ENCODE measurements at regions not wholly inside any gene's neighbourhood (a gene's known extent, or its start where the extent isn't known, plus 50 kb on each side); places are given as distances from the start of the nearest gene placed in this dataset.
"Not testable (repeated sequence)": the region's sequence is repeated elsewhere in the genome, so short reads cannot be mapped to it uniquely, and the experiment has no call there.

DNA sequence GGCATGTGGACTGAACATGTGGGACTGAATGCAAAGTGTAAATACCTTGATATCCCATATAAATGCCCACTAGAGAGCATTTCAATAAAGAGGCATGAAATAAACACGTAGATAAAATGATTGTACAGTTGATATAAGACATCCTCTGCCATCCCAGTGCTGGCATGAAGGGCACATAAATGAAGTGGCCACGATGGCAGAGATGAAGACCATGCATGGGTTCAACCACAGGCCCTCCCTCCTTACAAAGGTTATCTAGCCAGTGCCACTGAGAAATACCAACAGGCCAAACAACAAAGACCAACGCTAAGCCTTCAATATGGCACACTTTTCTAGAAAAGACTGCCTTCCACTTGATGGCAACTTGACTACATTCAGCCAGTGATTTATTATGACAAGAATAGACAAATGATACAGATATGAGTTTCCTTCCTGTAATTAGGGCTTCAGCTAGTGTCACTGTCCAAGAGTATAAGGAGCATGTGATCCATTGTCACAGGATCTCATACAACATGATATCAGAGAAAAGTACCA is 493.9 kb upstream of the MAP2 start:
- no peak for DNase-seq (ENCODE audit: low read depth in 2 of 2)

DNA sequence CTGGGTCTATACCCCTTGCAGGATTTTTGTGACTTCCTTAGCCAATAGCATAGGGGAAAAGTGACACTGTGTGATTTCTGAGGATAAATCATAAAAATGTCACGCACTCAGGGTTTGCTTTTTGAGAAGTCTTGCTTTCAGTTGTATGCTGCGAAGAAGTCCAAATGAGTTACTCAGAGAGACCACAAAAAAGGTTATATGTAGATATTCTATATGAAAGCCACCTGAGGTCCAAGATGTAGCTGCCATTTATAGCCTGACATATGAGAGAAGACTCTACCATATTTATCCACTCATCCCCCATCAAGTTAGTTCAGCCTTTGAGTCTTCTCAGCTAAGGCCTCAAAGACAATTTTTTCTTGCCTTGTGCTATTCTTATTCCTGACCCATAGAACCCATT is 488.3 kb upstream of the MAP2 start:
- DNase-seq (ENCODE audit: low read depth in 2 of 2): no peak

DNA sequence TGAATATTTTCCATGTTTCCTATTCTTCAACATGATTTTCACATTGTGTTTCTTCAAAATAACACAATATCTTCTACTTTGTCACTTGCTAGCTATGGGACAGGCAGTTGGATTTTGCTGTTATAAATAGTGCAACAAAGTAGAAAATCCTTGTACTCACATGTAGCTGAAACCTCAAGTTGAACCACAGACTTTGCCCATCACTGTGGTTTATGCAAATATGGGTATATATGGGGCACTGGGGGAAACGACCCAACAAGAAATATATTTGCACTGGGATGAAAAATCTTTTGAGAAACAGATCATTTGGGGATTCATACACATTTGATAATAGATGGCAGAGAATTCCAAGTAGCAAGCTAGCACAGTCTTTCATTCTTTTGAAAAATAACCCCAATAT is 486.3 kb upstream of the MAP2 start:
- no peak for DNase-seq (ENCODE audit: low read depth in 2 of 2)

DNA sequence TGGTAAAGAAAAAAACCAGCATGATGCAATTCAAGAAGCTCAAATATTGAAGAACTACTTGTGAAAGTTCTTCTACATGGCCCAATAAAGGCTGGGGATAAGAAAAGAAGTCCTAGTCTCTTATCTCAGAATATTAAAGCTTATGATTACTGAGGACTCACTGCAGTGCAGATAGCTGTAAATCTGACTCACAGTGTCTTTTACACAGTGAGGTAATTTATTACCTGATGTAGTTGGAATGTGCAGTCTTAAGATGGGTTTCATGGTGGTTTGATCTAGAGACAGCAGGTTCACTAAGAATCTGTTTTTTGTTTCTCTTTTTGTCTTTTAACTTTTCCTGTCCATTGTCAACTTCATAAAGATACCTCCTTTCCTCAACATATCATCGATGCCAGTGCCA is 484.0 kb upstream of the MAP2 start:
- DNase-seq (ENCODE audit: low read depth in 2 of 2): no peak

DNA sequence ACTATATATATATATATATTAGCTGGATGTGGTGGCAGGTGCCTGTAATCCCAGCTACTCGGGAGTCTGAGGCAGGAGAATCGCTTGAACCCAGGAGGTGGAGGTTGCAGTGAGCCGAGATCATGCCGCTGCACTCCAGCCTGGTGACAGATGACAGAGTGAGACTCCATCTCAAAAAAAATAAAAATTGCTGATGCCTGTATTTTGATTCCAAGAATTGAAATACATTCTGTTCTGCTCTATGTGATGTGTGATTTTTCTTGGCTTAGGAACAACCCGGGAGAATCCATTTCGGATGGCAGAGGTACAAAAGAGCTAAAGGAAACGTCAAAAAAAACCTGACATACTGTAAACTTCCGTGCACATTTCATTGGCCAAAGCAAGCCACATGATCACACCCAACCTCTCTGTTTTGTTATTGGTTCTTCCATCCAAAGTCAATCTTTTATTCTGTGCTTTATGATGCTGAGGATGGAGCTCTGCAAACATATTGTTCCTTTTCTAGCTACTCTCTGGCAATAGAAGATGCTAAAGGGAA is 478.1 kb upstream of the MAP2 start:
- DNase-seq (ENCODE audit: low read depth in 2 of 2): no peak

DNA sequence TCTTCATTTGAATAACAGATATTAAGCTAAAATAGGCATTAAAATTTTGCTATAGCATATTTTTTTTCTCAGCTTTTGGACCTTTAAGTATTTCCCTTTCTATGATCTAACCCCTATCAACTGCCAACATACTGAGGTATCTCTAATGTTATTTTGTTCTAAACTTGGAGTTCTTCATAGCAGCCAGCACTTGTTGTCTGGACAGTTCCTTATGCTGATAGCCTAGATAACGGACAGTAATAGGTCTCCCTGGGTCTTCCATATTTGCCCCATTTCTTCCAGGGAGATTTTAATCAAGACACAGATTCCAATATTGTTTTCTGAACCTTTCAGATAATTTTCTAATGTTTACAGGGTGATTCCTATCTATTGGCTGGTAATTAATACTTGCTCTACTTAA is 475.8 kb upstream of the MAP2 start:
- no peak for DNase-seq (ENCODE audit: low read depth in 2 of 2)

DNA sequence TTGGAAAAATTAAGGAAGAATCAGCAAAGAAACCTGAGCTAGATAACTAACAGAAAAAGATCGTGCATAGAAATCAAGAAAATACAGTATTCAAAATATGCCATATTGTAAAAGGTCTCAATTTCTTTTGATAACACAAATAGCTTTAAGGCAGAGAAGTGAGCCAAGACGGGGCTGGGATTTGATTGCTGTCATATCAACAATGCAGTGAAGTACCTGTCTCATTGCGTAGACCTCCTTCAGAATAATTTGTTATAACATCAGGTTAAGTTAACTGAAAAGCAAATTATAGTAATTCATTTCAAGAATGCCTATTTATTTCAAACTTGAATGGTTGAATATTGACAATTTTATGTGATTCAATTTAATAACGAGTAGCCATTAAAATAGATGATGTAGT is 453.8 kb upstream of the MAP2 start:
- no peak for DNase-seq (ENCODE audit: low read depth in 2 of 2)

DNA sequence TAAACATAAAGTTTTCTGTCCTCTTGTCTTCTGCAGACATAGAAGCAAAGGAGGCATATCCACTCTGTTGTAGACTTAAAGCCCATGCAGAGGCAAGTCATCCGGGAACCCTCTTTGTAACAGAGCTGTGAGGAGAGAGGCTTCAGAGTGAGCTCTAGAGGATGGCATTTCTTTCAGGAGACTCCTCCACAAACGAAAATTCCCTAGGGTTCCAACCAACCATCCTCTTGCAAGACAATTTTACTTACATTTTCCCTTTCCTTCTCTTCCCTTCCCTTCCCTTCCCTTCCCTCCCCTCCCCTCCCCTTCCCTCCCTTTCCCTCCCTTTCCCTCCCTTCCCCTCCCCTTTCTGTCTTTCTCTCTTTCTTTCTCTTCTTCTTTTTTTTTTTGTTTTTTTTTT is 446.3 kb upstream of the MAP2 start:
- no peak for DNase-seq (ENCODE audit: low read depth in 2 of 2)

DNA sequence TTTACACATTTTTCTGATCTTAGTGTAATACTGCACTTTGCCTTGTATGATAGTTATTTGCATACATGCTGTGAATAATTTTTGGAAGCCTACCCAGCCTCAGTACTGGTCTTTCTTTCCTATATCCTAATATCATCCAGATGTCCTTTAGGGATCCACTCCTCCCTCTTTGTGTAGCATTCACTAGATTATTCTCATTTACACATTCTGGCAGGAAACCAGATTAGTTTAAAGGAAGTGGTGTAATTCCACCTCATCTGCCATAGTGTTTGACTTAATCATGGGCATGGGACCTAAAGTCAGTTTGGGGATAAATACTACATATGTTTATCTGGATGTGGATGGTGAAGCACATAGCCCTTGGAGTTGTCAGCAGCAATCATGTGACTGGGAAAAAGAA is 444.9 kb upstream of the MAP2 start:
- no peak for DNase-seq (ENCODE audit: low read depth in 2 of 2)

DNA sequence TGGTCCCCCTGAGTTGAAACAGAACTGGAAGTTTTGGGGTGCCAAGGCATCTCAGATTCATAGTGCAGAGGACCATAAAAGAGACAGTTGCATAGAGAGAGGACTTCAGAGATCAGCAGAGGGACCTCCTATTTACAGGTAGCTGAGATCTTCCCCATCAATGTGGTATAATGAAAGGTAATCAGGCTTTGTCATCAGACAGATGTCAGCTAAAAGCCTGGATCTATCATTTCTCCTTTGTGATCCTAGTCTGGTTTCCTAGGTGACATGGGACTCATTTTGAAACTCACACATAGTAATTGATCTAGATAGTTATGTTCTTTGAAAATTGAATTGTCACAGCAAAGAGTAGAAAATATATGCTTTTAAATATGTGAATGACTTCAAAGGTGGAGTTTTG is 443.5 kb upstream of the MAP2 start:
- DNase-seq (ENCODE audit: low read depth in 2 of 2): no peak

DNA sequence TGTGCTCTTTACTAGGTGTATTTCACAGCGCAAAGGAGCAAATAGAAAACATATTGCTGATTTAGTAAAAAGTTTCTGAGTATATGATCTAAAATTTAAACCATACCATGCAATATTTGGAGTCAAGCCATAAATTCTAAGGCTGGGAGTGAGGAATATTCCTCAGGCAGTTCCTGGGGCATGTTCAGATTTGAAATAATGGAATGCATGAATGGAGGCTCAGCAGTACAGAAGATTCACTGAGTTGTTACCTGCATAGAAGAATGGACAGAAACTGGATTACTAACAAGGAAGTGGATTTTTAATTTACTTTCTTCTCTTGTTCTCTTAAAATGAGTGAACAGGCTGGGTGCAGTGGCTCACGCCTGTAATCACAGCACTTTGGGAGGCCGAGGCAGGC is 441.0 kb upstream of the MAP2 start:
- no peak for DNase-seq (ENCODE audit: low read depth in 2 of 2)

DNA sequence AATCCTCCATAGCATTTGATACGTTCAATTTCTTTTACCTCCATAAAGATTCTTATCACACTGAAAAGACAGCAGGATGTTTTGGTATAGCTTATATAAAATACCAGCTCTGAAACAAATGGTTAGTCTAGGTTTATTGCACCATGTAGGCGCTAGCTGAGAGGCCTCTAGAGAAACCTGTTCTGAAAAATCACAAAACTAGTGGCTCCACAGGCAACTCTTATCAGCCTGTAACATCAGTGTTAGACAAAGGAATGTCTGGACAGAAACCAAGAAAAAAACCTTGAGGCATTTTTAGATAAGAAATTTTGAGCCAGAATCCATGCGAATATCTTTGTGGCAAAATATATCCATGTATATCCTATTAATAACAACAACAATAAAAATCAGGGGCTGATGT is 440.4 kb upstream of the MAP2 start:
- no peak for DNase-seq (ENCODE audit: low read depth in 2 of 2)

DNA sequence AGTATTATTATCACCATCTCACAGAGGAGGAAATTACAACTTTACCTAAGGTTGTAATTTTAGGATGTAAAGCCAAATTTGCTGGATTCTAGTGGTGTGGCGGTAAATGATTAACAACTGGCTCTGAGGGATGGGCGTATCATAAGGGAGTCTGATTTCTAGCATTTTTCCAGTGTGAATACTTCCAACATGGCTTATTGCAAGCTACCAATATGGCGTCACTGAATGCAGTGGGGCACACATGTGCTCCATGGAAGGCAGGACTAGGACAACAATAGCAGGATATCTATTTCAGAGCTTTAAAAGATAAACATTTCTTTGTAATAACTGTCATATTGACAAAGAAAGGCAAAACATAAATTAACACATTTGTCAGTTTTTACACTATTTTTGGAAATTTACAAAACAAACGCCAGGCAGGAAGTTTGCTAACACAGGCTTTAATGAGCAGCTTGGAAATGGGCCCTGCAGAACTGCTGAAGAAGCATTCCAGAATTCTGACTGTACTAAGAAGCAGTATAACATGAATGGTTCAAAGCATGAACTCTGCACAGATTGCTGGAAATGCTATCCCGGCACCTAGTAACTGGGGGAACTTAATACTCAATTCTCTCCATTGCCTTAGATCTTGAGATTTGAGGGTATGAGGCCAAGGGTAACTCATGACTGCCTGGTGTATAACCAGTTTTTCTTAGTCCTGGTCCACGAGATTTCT is 439.3 kb upstream of the MAP2 start:
- no peak for DNase-seq (ENCODE audit: low read depth in 2 of 2)

DNA sequence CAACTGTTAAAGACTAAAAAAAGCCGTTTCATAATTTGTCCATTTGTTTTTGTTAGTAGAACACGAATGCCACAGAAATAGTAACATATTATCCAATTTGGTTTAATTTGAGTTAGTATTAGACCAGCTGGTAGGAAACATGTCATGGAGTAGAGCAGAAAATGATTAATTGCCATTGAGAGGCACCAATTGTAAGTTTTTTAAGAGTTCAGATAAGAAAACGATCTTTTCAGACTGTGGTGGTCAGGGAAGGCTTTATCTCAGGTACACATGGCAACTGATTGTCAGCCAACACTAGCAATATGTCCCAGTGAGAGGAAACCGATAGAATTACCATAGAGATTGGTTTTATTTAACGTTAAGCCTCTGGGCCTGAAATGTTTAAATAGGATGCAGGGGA is 438.2 kb upstream of the MAP2 start:
- DNase-seq (ENCODE audit: low read depth in 2 of 2): no peak

DNA sequence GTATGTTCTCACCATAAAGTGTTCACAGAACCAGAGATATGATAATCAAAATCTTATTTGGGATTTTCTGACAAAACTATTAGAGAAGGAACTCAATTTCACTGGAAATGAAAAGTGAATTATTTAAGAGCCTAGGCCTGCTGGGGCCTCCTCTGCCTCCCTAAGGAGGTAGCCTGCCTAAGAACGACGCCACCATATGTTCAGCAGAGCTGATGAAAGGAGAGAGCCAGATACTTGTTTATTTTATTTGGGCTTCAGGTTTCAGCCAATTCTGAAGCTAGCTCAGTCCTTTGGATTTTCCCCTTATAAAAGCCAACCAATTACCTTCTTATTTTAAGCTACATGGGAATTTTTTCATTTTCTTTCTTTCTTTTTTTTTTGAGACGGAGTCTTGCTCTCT is 433.1 kb upstream of the MAP2 start:
- DNase-seq (ENCODE audit: low read depth in 2 of 2): no peak

DNA sequence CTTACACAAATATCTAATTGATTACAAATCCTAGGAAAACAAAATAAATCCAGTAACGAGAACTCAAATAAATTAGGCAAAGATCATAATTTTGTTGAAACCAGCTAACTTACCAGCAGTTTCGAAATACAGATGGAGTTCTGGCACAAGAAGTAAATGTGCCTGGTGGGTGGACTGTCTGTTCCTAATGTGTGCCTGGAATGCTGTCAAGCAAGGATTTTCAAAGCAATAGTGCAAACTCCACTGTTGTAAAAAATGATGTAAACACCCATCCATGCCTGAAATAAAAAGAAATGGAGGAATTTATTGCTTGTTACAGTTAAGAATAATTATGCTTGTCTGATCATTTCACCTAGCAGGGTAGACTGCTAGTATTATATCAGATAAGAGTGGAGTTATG is 423.9 kb upstream of the MAP2 start:
- no peak for DNase-seq (ENCODE audit: low read depth in 2 of 2)

DNA sequence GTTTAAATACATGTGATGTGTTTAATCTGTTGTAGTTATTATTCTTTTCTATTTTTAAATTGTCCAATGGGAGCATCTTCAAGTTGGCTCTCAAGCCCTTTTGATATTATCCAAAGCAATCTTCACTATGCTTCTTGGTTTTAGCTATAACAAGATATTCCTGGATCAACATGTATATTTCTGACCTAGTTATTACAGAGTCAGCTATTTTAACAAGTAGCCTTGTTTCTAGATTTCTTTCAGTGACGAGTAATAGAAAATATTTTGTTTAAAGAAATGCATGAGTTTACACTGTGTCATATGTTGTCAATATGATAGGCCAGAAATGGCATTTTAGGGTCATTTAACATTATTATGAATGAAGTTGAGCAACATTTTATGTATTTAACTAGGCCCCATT is 421.8 kb upstream of the MAP2 start:
- no peak for DNase-seq (ENCODE audit: low read depth in 2 of 2)

DNA sequence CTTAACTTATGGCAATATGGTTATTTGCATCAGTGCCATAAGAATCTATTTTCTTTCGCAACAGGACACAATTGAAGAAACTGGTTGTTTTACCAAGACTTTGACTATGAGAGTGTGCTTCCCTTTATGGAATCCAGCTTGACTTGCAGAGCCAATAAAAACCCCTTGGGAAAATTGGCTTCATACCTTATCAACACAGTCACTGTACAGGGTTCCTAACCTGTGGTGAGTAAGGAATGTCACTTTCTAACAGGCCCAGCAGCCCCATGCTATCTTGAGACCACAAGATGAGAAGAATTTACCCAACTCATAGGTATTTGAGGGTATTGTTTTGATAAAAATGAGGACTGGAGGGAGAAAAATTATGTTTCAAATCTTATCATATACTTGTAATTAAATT is 418.5 kb upstream of the MAP2 start:
- DNase-seq (ENCODE audit: low read depth in 2 of 2): no peak

DNA sequence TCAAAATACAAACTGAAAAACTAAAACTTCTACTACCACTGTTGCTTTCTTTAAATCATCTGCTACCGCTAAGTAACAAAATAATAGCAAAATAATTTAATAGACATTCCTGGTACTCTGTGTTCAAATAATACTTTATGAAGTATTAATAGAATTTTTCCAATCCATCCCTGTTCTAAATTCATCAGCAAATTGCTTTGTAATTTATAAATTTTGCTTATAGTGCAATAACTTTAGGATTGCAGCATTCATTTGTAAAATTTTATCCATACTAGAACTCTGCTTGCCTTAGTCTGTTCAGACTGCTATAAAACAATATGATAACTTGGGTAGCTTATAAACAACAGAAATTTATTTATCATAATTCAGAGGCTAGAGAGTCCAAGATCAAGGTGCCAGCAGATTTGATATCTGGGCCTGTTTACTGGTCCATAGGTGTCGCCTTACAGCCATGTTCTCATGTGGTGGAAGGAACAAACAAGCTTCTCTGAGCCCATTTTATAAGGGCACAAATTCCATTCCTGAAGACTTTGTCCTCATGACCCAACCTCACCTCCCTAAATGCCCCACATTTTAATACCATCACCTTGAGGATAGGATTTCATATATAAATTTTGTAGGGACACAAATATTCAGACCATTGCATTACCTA is 415.1 kb upstream of the MAP2 start:
- DNase-seq (ENCODE audit: low read depth in 2 of 2): no peak

DNA sequence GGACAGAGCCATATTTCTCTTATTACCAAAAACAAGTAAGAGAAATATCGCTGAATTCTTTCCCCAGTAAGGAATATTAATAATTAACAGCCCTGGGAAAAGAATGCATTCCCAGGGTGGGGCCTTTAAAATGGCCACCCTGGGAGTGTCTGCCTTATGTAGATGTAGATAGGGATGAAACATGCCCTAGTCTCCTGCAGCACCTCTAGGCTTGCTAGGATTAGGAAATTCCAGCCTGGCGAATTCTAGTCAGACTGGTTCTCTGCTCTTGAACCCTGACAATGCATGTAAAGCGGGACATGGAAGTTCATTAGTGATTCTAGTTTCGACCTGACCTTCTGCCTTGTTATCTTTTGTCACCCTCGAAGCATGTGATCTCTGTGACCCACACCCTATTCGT is 405.2 kb upstream of the MAP2 start:
- DNase-seq (ENCODE audit: low read depth in 2 of 2): not testable (repeated sequence)

DNA sequence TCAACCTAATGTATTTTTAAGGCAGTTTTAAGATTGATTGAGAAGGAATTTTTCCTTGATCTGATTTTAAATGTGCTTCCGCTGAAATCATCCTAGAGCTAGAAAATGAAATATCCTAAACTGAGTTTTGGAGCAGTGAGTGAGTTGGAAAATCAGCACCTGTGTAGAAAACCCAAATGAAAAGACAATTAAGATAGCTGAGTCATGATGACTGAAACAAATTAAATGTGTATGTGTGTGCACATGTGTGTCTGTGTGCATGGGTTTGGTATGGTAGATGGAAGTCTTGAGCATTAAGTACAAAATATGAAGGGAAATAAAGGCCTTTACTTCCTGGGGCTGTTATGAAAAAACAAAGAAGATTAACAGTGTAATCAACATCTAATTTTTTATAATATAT is 394.6 kb upstream of the MAP2 start:
- DNase-seq (ENCODE audit: low read depth in 2 of 2): no peak

DNA sequence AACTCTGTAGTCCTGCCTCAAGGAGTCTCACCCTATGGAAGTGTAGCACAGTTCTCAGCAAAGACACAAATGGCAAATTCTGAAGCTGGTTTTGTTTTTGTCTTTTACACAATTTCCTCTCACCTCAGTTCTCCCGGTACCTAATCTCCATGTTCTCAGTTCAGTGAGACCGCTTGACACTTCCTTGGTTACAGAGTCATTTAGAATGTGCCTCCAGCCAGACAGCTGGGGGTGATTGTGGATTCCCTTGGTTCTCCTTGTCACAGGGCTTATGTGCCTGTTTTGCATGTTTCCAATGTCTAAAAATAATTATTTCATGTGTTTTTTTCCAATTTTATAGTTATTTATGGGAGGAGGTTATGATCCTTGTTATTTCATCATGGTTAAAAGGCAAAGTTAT is 379.5 kb upstream of the MAP2 start:
- no peak for DNase-seq (ENCODE audit: low read depth in 2 of 2)

DNA sequence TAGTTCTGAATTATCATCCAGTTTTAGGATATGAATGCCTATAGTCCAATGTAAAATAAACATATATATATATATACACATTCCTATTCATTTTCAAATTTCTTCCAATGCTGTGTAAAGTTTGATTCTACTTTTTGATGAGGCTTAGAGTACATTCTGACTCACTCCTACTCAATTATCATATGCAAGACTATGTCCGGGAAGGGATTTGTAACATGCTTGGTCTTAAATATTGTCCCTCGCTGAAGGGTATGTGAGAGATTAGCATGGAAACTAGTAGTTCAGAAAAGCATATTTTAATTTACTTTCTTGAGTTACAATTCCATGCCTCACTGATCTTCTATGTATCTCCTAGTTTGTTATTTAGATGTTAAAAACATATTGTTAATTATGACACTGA is 377.7 kb upstream of the MAP2 start:
- no peak for DNase-seq (ENCODE audit: low read depth in 2 of 2)

DNA sequence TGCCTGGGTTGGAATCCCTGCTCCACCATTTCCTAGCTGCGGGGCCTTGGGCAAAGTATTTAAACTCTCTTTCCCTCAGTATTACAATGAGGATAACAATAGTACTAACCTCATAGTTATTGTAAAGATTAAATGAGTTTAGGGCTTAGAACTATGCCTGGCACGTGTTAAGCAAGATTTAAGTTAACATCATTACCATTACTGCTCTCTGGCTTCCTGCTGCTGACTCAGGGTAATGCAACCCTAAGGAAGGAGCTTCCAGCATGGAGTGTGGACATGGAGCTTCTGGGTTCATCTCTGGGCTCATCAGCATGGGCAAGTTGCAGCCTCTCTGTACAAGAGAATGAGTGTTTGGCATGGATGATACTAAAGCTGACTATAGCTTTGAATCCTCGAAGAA is 374.2 kb upstream of the MAP2 start:
- no peak for DNase-seq (ENCODE audit: low read depth in 2 of 2)
